ENCODE measurements at regions not wholly inside any gene's neighbourhood (a gene's known extent, or its start where the extent isn't known, plus 50 kb on each side); places are given as distances from the start of the nearest gene placed in this dataset.
"Not testable (repeated sequence)": the region's sequence is repeated elsewhere in the genome, so short reads cannot be mapped to it uniquely, and the experiment has no call there.

- no peaks in the 10 kb centered on the region for H3K36me3 ChIP-seq (ENCODE audit: control insufficient read depth, insufficient read depth, low read length)
- TF ChIP-seq, protein P1, sequence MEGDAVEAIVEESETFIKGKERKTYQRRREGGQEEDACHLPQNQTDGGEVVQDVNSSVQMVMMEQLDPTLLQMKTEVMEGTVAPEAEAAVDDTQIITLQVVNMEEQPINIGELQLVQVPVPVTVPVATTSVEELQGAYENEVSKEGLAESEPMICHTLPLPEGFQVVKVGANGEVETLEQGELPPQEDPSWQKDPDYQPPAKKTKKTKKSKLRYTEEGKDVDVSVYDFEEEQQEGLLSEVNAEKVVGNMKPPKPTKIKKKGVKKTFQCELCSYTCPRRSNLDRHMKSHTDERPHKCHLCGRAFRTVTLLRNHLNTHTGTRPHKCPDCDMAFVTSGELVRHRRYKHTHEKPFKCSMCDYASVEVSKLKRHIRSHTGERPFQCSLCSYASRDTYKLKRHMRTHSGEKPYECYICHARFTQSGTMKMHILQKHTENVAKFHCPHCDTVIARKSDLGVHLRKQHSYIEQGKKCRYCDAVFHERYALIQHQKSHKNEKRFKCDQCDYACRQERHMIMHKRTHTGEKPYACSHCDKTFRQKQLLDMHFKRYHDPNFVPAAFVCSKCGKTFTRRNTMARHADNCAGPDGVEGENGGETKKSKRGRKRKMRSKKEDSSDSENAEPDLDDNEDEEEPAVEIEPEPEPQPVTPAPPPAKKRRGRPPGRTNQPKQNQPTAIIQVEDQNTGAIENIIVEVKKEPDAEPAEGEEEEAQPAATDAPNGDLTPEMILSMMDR (IDR thresholded peaks at IDR 0.05; ENCODE audit: insufficient read depth, low read length, poor library complexity, severe bottlenecking), result no peak
- H3K4me3 ChIP-seq (replicated peaks; ENCODE audit: low read depth, low read length), result no peak overlapping the region
- peaks cover 3% of the 10 kb centered on the region; the same call in 1 of the 2 replicates for H3K27me3 ChIP-seq (replicated peaks; ENCODE audit: control insufficient read depth, insufficient read depth, low read length)
- no peak for DNase-seq (ENCODE audit: extremely low read depth, insufficient read length)
Measured at GRCh38 chr1:47660622-47661021, 222.8 kb downstream of the FOXD2 start.

GRCh38 chr1:47661040-47661439 lies 223.2 kb downstream of the FOXD2 start:
- H3K4me3 ChIP-seq (replicated peaks; ENCODE audit: low read depth, low read length), result no peak overlapping the region
- TF ChIP-seq, protein P1 (IDR thresholded peaks at IDR 0.05; ENCODE audit: insufficient read depth, low read length, poor library complexity, severe bottlenecking), result no peak
- DNase-seq (ENCODE audit: extremely low read depth, insufficient read length), result no peak
- H3K36me3 ChIP-seq (ENCODE audit: control insufficient read depth, insufficient read depth, low read length), result no peaks in the 10 kb centered on the region
- peaks cover 3% of the 10 kb centered on the region; the same call in 1 of the 2 replicates for H3K27me3 ChIP-seq (replicated peaks; ENCODE audit: control insufficient read depth, insufficient read depth, low read length)

DNA sequence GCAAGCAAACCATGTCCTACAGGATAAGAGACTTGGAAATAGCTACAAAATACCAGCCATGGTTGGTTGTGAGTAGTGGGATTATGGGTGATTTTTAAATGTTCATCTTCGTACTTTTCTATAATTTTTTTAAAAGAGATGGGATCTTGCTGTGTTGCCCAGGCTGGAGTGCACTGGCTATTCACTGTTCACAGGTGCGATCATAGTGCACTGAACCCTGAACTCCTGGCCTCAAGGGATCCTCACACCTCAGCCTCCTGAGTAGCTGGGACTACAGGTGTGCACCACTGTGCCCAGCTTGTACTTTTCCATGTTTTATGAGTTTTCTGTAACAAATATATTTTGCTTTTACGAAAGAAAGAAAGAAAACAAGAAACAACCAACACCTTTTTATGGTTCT lies 224.2 kb downstream of the FOXD2 start:
- Histone ChIP-seq H3K36me3 (ENCODE audit: control insufficient read depth, insufficient read depth, low read length) (no peaks in the 10 kb centered on the region), H3K27me3 (replicated peaks; ENCODE audit: control insufficient read depth, insufficient read depth, low read length) (peaks cover 3% of the 10 kb centered on the region; the same call in 1 of the 2 replicates), H3K4me3 (replicated peaks; ENCODE audit: low read depth, low read length) (no peak overlapping the region)
- TF ChIP-seq, protein P1 (IDR thresholded peaks at IDR 0.05; ENCODE audit: insufficient read depth, low read length, poor library complexity, severe bottlenecking), result no peak
- no peak for DNase-seq (ENCODE audit: extremely low read depth, insufficient read length)

- H3K27me3 ChIP-seq (replicated peaks; ENCODE audit: control insufficient read depth, insufficient read depth, low read length), result peaks cover 3% of the 10 kb centered on the region; the same call in 1 of the 2 replicates
- H3K4me3 ChIP-seq (replicated peaks; ENCODE audit: low read depth, low read length), result no peak overlapping the region
- TF ChIP-seq, protein P1 (IDR thresholded peaks at IDR 0.05; ENCODE audit: insufficient read depth, low read length, poor library complexity, severe bottlenecking), result no peak
- H3K36me3 ChIP-seq (ENCODE audit: control insufficient read depth, insufficient read depth, low read length), result no peaks in the 10 kb centered on the region
- no peak for DNase-seq (ENCODE audit: extremely low read depth, insufficient read length)
Measured at GRCh38 chr1:47663286-47663685, 225.4 kb downstream of the FOXD2 start.

DNA sequence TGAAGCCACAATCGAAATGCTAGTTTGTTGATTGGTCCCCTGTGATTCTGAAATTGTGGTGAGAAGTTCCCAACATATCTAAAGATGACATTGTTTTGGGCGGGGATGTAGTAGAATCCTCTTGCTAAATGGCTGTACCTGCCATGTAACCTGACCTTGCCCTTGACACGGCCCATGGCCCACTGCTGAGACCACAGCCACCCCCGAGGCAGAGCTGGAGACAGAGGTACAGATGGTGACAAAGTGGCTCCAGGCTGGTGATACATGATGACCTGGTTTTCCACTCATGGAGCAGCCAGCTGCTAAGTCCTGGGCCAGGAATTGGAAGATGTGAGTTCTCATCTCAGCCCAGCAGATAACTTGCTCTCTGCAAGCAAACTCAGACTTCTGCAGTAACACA lies 226.5 kb downstream of the FOXD2 start:
- no peak for DNase-seq (ENCODE audit: extremely low read depth, insufficient read length)
- H3K36me3 ChIP-seq (ENCODE audit: control insufficient read depth, insufficient read depth, low read length), result no peaks in the 10 kb centered on the region
- peaks cover 3% of the 10 kb centered on the region; the same call in 1 of the 2 replicates for H3K27me3 ChIP-seq (replicated peaks; ENCODE audit: control insufficient read depth, insufficient read depth, low read length)
- H3K4me3 ChIP-seq (replicated peaks; ENCODE audit: low read depth, low read length), result no peak overlapping the region
- TF ChIP-seq, protein P1 (IDR thresholded peaks at IDR 0.05; ENCODE audit: insufficient read depth, low read length, poor library complexity, severe bottlenecking), result no peak

- not testable (repeated sequence) for DNase-seq (ENCODE audit: extremely low read depth, insufficient read length); H3K27me3 ChIP-seq (replicated peaks; ENCODE audit: control insufficient read depth, insufficient read depth, low read length); H3K4me3 ChIP-seq (replicated peaks; ENCODE audit: low read depth, low read length); H3K36me3 ChIP-seq (ENCODE audit: control insufficient read depth, insufficient read depth, low read length)
Measured at GRCh38 chr1:47664896-47665295, 227.1 kb downstream of the FOXD2 start.
